ENCODE measurements at regions not wholly inside any gene's neighbourhood (a gene's known extent, or its start where the extent isn't known, plus 50 kb on each side); places are given as distances from the start of the nearest gene placed in this dataset.

DNA sequence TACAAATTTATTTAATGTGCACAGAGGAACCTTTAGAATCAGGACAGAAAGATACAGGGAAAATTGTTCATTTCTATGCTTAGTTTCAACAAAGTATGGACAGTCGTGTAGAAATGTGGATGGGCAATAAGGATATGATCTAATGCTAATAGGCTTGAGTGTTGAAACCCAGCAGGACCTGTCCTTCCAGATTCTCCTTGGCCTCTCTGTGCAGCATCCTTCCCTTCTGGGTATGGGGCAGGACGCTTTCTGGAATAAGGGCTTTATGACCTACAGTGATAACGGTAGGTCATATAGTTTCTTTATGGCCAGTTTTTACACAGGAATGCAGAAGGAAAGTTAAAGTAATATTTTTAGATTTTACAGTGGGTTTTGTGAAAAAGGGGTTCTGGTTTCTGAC is 698.1 kb downstream of the SI start:
- Histone ChIP-seq H3K27ac (no peak overlapping the region), H3K9me3 (ENCODE audit: low read depth) (no peaks in the 10 kb centered on the region), H3K27me3 (no peaks in the 10 kb centered on the region), H3K4me1 (ENCODE audit: low read depth) (no peaks in the 10 kb centered on the region), H3K4me3 (no peak overlapping the region), H3K36me3 (no peaks in the 10 kb centered on the region)
- DNase-seq (ENCODE audit: low read depth in 1 of 2, low spot score in 1 of 2) = no peak
- TF ChIP-seq, protein P1, sequence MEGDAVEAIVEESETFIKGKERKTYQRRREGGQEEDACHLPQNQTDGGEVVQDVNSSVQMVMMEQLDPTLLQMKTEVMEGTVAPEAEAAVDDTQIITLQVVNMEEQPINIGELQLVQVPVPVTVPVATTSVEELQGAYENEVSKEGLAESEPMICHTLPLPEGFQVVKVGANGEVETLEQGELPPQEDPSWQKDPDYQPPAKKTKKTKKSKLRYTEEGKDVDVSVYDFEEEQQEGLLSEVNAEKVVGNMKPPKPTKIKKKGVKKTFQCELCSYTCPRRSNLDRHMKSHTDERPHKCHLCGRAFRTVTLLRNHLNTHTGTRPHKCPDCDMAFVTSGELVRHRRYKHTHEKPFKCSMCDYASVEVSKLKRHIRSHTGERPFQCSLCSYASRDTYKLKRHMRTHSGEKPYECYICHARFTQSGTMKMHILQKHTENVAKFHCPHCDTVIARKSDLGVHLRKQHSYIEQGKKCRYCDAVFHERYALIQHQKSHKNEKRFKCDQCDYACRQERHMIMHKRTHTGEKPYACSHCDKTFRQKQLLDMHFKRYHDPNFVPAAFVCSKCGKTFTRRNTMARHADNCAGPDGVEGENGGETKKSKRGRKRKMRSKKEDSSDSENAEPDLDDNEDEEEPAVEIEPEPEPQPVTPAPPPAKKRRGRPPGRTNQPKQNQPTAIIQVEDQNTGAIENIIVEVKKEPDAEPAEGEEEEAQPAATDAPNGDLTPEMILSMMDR (IDR thresholded peaks at IDR 0.05; ENCODE audit: low read depth, low read length) = no peak

- Histone ChIP-seq H3K27ac (no peak overlapping the region), H3K4me3 (no peak overlapping the region), H3K9me3 (ENCODE audit: low read depth) (no peaks in the 10 kb centered on the region), H3K4me1 (ENCODE audit: low read depth) (no peaks in the 10 kb centered on the region), H3K27me3 (no peaks in the 10 kb centered on the region), H3K36me3 (no peaks in the 10 kb centered on the region)
- no peak for DNase-seq (ENCODE audit: low read depth in 1 of 2, low spot score in 1 of 2)
- TF ChIP-seq, protein P1 (IDR thresholded peaks at IDR 0.05; ENCODE audit: low read depth, low read length) = no peak
Observed at GRCh38 chr3:164377466-164377865, 700.8 kb downstream of the SI start.

- Histone ChIP-seq H3K4me1 (ENCODE audit: low read depth) (no peaks in the 10 kb centered on the region), H3K27ac (no peak overlapping the region)
- DNase-seq (ENCODE audit: low read depth in 1 of 2, low spot score in 1 of 2) = no peak
Observed at GRCh38 chr3:164375995-164376394, 702.3 kb downstream of the SI start.

GRCh38 chr3:164375538-164375937 is 702.8 kb downstream of the SI start:
- Histone ChIP-seq H3K4me1 (ENCODE audit: low read depth) (no peaks in the 10 kb centered on the region), H3K9me3 (ENCODE audit: low read depth) (no peaks in the 10 kb centered on the region), H3K27ac (no peak overlapping the region), H3K4me3 (no peak overlapping the region), H3K36me3 (no peaks in the 10 kb centered on the region), H3K27me3 (no peaks in the 10 kb centered on the region)
- TF ChIP-seq, protein P1 (IDR thresholded peaks at IDR 0.05; ENCODE audit: low read depth, low read length) = no peak
- DNase-seq (ENCODE audit: low read depth in 1 of 2, low spot score in 1 of 2) = no peak

More at GRCh38 chr3:164375995-164376394, 702.3 kb downstream of the SI start:
- Histone ChIP-seq H3K9me3 (ENCODE audit: low read depth) (no peaks in the 10 kb centered on the region), H3K4me3 (no peak overlapping the region), H3K27me3 (no peaks in the 10 kb centered on the region), H3K36me3 (no peaks in the 10 kb centered on the region)
- TF ChIP-seq, protein P1 (IDR thresholded peaks at IDR 0.05; ENCODE audit: low read depth, low read length) = no peak

DNA sequence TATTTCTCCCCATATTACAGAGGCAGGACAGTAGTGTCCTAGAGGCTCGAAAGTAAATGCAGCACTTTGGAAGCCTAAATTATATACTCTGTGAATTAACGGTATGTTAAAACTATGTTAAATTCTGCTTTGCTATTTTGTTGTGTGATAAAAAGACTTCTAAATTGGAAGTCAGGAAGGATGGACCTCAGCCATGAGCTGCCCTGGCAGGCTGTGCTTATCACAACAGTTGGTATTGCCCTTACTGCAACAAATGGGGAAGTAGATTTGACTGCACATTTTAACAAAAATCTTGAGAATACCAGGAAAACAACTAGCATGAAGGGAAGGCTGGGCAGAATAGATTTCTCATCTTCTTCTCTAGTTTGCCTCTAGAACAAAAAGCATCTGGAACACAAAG is 706.6 kb downstream of the SI start:
- Histone ChIP-seq H3K4me1 (ENCODE audit: low read depth) (no peaks in the 10 kb centered on the region), H3K27me3 (no peaks in the 10 kb centered on the region), H3K4me3 (no peak overlapping the region), H3K36me3 (no peaks in the 10 kb centered on the region), H3K27ac (no peak overlapping the region), H3K9me3 (ENCODE audit: low read depth) (no peaks in the 10 kb centered on the region)
- TF ChIP-seq, protein P1 (IDR thresholded peaks at IDR 0.05; ENCODE audit: low read depth, low read length) = no peak
- DNase-seq (ENCODE audit: low read depth in 1 of 2, low spot score in 1 of 2) = no peak

- Histone ChIP-seq H3K4me1 (ENCODE audit: low read depth) (peaks cover 2% of the 10 kb centered on the region), H3K4me3 (no peak overlapping the region), H3K27me3 (no peaks in the 10 kb centered on the region), H3K36me3 (no peaks in the 10 kb centered on the region), H3K9me3 (ENCODE audit: low read depth) (no peaks in the 10 kb centered on the region), H3K27ac (no peak overlapping the region)
- TF ChIP-seq, protein P1 (IDR thresholded peaks at IDR 0.05; ENCODE audit: low read depth, low read length) = no peak
- DNase-seq (ENCODE audit: low read depth in 1 of 2, low spot score in 1 of 2) = no peak
Observed at GRCh38 chr3:164370970-164371369, 707.3 kb downstream of the SI start.
